HS-5 (cell line): ENCODE measurements at regions not wholly inside any gene's neighbourhood (a gene's known extent, or its start where the extent isn't known, plus 50 kb on each side); places are given as distances from the start of the nearest gene placed in this dataset.

Experiments
- DNase-seq: peaks from one replicate; pipeline ENCODE4 v3.0.0-alpha.2; 2012; ENCODE audit warnings: low read depth

DNA sequence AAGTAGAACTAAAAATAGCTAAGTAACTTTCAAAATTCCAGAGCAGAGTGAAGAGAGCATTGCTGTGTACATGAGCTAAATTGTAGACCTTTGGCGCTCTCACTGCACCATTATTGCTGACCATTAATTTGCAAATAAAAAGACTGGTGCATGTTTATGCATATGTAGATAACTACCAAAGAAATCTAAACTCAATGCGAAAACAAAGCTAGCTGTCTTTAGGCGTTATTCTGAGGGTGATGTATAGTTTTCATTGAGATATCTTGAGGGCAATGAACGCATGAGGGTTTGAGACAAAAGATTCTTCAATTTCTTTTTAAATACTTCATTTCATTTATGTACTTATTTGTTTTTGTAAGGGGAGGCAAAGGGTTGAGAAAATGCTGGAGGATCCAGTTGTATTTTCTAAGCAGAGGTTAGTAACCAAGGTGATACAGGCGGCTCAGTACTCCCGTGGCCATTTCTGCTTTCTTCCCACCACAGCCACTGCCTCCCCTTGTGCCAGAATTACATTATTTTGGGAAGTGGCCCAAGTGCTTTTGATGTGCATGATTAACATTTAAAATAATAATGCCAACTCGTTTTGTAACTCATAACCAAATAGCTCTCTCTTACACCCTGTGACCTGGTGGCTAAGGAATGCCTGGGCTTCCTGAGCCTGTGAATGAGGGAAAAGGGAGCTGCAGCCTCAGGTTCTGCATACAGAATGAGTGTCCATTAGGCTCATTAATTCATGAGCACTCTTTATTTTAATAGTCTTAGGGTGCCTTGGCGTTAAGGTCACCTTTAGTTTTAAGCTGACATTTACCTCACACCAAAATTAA lies 797.8 kb upstream of the GYPC start:
- DNase-seq: no peak

DNA sequence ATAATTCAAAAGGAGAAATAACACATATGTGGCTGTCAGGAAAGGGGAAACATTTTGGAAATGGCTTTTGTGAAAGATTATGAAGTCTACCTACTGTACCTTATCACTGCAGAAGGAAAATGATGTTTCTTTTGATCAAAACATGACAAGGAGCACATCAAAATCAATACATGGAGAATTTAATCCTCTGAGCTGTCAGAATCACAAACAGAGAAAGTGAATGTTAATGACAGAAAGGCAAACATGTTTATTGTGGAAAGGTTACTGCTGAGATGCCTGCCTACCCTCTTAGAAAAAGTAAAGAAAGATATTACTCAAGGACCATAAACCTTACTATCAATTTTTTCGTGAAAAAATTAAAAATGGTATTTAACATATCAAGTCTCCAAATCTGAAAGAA lies 794.5 kb upstream of the GYPC start:
- DNase-seq: no peak

DNA sequence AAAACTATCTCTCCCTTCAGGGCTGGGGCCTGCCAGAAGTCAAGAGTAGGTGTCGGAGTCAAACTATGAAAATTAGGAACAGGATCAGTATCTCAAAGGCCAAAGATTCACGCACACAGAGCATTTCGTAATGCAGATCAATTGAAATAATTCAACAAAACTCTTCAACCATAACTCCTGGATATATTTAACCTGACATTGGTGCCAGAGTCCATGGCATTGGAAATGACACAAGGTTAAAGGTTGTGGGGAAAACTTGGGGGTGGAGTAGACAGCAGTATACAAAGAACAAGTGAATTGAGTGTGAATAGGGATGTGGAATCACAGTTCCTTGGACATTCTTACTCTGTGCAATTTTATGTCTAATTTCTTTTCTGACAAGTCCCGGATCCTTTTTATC lies 788.0 kb upstream of the GYPC start:
- DNase-seq: no peak

DNA sequence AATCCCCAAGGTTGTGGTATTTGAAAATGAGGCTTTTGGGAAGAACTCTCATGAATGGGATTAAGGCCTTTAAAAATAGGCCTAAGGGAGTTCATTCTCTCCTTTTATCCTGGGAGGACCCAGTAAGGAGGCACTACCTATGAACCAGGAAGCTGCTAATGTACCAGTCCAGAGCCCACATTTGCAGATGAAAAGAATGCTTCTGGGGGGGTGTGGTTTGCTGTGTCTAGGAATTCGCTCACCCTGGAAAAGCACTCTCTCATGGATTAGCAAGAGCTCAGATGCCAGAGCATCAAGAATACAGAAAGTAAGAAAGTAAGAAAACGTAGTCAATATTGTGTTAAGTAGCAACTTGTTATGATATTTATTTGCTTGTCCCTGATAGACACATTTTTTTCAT lies 785.7 kb upstream of the GYPC start:
- DNase-seq: no peak

DNA sequence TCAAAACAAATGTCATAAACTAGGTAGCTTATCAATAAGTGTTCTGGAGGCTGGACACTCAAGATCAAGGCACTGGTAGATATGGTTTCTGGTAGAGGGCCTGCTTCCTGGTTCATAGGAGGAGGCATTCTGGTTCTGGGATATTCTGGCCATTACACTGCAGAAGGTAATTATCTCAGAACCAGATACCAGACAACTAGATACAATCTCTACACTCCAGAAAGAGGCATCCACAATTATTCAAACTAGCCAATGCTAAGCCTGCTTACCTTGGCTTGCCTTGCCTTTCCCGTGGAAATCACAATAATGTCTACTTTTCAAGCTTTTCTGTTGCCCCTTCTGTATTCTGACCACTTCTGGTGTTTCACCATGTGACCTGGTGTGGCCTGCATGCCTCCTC lies 785.2 kb upstream of the GYPC start:
- DNase-seq: no peak

DNA sequence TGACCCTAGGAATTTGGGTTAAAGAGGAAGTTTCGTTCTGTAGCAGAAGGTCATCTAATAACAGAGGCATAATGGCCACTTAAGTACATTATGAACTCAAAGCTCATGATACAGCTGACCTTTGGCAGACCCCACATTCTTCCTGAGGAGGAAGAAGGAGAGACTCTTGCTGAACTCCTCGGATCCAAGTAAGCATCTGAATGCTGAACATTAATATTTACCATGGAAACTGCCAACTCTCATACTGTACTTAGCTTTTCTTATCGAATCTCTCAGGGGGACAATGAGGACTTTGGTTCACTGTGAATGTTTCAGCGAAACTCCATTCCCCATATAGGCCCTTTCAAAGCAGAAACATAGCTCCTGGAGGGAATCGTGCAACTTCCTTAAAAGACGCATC lies 781.4 kb upstream of the GYPC start:
- no peak for DNase-seq

DNA sequence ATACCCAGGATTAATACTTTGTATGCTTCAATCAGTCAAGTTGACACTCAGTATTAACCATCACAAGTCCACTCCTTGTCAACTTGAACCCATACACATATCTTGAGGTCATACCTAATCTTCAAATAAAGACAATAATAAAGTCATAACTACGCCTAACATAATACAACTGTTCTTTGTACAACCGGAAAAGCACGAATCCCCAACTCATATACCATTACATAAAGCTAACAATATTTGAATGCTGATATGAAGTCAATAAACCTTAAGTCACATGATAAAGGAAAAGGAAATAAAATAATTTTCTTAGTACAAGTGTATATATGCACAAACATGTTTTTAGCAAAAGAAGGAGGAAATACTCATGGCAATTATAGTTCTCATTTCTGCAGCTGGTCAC lies 770.6 kb upstream of the GYPC start:
- no peak for DNase-seq

DNA sequence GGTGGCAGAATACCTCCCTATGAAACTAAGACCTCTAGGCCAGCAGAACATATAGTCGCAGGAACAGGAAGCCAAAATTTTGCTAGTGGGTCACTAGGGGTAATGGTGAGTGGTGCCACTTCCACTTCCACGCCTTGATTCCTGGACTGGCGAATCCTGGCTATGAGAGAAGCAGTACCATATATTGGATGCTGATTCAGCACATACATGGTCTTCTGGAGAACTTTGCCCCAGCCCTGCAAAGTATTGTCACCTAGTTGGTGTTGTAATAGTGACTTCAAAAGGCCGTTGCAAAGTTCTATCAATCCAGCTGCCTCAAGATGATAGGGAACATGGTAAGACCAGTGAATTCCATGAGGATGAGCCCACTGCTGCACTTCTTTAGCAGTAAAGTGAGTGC lies 769.8 kb upstream of the GYPC start:
- DNase-seq: no peak

DNA sequence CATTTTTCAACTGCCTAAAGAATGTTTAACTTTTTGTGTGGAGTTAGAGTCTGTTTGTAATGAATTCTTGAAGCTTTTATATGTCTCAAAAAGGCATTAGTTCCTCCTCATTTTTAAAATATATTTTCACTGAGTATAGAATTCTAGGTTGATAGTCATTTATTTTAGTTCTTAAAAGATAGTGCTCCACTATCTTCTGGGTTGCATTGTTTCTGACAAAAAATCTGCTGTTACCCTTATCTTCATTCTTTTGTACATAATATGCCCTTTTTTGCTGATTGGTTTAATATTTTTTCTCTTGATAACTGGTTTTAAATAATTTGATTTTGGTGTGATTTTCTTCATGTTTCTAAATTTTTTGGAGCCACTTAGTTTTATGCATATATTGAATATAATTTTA lies 754.7 kb upstream of the GYPC start:
- no peak for DNase-seq

DNA sequence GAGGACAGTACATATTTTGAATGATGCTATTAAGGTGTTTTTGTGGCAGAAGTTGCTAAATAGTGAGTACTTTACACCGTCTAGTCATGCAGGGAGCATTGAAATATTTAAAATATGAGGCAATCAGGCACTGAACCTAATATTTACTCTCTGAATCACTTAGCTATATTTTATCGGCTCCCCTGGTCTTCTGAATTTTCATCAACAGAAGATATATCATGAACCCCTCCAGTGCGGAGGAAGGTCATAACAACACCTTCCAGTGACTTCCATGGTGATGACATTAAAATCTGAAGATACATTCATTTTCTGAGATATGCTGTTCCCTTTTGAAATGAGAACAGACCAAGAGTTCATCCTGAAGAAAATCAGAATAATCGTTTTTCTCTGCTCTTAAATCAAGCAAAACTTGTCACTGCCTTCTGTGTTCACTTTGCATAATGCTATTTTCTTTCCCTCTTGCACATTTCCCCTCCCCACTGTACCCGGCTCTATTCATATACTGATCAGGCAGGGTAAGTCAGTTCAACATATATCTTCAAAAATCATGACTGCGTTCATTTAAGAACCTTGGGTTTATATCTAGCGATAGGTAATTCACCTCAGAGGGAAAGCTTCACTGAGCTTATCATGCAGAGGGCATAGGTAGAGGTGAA lies 729.9 kb upstream of the GYPC start:
- DNase-seq: no peak

DNA sequence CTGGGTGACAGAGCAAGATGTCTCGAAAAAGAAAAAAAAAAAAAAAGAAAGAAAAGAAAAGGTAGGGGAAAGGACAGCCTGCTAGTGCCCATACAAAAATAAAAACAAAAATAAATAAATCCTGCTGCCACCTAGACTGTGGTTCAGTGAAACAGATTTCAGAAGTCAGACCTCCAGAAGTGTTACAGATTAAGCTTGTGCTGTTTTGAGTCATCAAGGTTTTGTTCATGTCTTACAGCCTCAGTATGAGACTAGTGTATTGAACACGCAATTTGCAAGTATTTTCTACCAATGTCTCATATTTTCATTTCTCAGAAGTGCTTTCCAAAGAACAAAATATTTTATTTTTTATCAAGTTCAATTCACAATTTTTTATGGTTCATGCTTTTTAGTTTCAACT lies 720.4 kb upstream of the GYPC start:
- no peak for DNase-seq

DNA sequence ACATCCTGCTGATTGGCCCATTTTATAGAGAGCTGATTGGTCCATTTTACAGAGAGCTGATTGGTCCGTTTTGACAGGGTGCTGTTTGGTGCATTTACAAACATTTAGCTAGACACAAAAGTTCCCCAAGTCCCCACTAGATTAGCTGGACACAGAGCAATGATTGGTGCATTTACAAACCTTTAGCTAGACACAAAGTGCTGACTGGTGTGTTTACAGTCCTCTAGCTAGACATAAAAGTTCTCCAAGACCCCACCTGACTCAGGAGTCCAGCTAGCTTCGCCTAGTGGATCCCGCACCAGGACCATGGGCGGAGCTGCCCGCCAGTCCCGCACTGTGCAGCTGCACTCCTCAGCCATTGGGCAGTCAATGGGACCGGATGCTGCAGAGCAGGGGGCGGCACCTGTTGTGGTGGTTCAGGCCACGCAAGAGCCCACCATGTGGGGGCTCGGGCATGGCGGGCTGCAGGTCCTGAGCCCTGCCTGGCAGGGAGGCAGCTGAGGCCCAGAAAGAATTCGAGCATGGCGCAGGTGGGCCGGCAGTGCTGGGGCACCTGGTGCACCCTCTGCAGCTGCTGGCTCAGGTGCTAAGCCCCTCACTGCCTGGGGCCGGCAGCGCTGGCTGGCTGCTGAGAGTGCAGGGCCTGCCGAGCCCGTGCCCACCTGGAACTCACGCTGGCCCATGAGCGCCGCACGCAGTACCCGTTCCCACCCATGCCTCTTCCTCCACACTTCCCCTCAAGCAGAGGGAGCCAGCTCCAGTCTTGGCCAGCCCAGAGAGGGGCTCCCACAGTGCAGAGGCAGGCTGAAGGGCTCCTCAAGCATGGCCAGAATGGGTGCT lies 713.2 kb upstream of the GYPC start:
- no peak for DNase-seq

DNA sequence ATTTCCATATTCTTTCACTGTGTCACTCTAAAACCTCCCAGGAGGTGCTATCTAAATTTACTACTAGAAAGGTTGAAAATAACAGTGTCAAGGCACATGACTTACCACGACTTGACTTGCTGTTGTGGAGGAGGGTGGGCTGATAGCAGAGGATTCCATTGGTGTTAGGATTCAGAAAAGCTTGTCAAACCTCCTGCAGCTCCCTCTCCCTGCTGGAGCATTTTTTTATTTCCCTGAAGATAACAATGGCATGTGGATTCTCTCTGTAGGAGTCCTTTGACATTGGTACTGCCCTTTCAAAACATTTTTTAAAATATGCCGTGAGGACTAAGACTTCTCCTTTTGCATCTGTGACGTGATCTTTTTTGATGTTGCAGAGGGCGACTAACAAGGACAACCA lies 696.9 kb upstream of the GYPC start:
- DNase-seq: no peak

DNA sequence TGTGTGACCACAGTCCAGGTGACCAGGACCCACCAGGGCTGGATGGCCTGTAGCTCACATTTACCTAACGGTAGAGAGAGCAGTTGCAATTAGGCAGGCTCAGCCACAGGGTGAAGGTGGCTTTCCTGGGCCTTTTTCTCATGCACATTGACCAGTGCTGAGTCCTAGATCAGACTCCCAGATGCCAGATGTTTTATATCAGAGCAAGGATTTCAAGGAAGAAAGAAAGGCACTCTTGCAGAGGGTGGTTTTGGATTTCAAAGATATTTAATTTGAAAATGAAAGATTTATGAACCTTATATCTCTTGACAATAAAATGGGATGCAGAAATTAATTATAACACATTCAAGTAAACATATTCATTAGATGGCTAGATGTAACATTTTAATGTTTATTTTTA lies 694.2 kb upstream of the GYPC start:
- no peak for DNase-seq

DNA sequence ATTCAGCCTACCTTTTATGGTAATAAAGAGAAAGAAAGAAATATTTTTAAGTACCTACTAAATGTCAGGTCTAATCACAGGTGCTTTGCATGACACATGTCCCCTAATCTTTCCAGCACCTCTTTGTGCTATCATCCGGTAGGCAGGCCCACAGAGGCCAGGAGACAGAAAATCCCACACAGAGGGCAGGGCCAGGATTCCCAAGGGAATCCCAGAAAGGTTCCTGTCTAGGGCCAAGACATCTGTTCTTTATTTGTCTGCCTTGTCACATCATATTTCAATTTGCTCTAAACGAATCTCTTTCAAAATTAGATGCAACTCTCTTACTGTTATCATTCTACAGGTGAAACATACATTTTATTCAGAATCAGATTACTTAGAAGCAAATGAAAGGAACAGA lies 676.1 kb upstream of the GYPC start:
- no peak for DNase-seq

DNA sequence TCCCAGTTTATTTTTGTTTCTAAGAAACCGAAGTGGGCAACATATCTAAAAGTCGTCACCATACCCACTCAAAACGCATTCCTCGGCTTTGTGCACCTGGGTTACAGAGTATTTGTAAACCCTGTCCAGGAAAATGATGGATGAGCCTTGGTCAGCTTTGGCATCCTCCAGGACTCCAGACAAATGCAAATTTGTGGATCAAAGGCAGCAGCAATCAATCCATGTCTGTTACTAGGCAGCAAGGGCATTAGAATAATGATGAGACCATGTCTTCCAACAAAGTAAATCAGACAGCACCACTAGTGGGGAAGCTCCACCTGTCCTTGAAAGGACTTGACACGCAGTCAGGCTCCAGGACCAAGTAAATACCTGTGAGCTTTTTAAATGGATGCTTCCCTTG lies 672.6 kb upstream of the GYPC start:
- DNase-seq: no peak

DNA sequence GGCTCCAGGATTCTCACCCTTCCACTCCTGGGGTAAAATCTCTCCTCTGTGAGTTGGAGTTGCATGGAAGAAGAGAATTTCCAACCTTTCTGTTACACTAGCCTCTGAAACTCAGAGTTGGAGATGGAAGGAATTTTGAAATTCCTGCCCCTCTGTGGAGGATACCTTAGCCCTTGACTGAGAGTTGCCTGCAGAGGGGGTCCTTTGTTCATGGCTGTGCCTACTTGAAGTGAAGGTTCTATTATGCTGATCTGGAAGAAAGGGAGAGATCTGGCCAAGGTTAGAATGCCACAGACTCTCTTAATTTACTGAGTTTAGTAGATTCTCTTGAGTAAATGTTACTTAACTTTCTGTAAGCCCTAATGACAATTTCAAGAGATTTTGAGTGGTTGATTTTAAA lies 626.6 kb upstream of the GYPC start:
- no peak for DNase-seq

DNA sequence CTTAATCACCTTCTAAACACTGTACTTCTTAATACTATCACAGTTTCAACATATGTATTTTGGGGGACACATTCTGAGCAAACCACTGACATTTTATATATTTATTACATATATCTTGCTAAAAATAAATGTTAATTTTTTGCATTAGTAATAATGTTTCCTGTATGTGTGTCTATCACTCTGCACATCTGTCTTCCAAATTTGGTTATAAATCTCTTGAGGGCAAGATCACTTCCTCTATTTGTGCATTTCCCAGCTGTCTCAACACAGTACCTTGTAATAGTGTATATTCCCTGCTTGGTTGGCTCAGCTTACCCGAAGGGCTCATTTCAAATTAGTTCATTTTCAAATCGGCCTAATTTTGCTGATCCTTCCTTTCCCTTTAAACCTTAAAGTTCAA lies 617.1 kb upstream of the GYPC start:
- DNase-seq: no peak

DNA sequence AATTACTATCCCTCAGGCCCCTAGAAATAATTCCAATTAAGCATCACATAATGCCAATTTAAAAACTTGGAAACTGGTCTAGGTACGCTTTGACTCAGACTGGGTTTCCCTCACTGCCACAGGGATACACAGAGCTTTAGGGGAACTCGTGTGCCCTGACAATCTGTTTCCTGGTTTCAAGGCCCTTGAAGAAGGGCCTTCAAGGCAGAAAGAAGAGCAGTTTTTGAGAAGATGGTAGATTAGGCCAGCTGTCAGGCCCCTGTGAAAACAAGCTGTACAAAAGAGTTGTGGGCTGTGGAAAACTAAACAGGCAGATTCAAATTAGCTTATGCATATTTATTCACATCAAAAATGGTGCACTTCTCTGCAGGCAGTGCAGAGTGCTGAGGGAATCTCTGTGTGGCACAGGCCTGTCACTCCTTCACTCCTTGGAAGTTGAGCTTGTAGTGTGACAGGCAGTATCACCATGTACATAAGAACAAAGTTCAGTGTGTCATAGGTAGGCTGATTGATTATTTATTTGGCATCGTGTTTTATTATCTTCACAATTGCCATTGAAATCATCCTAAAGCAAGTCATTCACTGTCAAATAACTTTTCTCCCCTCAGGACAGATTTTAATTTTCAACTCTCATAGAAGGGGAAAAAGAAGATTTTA lies 614.4 kb upstream of the GYPC start:
- DNase-seq: no peak

DNA sequence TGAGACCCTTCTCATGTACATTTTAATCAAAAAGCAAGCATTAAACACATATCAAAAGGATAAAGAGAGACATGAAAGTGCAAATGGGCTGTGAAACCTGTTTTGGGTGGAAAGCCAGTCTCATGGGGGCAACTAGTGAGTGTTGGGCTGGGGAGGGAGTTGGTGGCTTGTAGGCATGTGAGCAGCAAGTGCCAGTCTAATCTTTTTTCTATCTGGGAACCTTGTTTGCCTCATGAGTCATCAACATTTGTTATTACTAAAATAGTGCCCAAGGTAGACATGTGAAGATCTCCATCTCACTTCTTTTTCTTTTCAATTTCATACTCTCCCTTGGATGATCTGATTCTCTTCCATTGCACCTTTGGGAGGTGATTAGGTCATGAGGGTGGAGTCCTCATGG lies 613.9 kb upstream of the GYPC start:
- DNase-seq: no peak

DNA sequence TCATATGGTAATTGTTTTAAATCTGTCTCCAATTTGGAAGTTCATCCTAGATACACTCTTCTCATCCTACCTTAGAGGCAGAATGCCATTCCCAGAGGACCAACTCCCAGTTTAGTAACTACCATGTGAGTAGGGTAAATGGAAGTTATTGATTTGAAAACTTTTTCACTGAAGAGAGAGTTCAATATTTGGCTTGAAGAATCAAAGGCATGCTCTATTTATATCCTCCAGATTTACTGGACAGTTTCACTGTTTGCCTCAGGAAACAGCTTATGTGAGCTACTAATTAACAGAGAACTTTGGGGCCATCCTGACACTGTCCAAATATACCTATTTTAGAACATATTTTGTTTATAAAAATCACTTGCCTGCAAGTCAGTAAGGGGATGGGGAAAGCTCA lies 607.2 kb upstream of the GYPC start:
- DNase-seq: no peak

DNA sequence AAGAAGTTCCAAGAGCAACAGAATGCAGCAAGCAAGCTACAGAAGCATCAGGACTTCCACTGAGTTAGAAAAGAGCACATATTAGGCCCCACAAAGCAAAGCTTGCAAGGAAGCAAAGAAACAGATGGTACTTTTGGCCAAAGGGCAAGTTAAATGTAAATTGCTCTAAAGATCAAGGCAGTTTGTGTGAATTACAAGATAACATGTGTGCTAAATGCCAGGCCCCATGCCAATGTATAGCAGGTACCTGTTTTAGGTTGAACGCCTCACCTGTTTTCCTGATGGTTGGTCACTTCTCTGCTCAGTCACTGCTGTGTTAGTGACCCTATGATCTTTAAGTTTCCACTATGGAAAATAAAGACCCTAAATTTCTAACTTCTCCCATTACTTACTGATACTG lies 606.5 kb upstream of the GYPC start:
- no peak for DNase-seq
